Fibroblast of villous mesenchyme (primary cell): ENCODE measurements at regions not wholly inside any gene's neighbourhood (a gene's known extent, or its start where the extent isn't known, plus 50 kb on each side); places are given as distances from the start of the nearest gene placed in this dataset. TPM values are rescaled to one million over a fixed set of nuclear protein-coding genes. Genes with fewer than 3 reads are reported as not detected.

Source experiments
- DNase-seq: peaks from one replicate; pipeline ENCODE4 v3.0.0-alpha.2; 2010; ENCODE audit warnings: low read depth
- H3K4me3 ChIP-seq: 2 replicates; pipeline ENCODE4 v1.5.1; 2011; ENCODE audit warnings: low read depth, mild to moderate bottlenecking, low read length
- small RNA-seq: library from RNA; depleted of rRNA; stranded (forward); fragments of <200 nt; gene quantifications from one replicate; pipeline ENCODE3, GENCODE V24; 2012
- TF ChIP-seq, protein P1 (sequence below): IDR thresholded peaks from 2 replicates; pipeline ENCODE4 v1.5.1; 2012; ENCODE audit warnings: low read depth, mild to moderate bottlenecking, low read length; ENCODE audit not compliant: insufficient read depth

DNA sequence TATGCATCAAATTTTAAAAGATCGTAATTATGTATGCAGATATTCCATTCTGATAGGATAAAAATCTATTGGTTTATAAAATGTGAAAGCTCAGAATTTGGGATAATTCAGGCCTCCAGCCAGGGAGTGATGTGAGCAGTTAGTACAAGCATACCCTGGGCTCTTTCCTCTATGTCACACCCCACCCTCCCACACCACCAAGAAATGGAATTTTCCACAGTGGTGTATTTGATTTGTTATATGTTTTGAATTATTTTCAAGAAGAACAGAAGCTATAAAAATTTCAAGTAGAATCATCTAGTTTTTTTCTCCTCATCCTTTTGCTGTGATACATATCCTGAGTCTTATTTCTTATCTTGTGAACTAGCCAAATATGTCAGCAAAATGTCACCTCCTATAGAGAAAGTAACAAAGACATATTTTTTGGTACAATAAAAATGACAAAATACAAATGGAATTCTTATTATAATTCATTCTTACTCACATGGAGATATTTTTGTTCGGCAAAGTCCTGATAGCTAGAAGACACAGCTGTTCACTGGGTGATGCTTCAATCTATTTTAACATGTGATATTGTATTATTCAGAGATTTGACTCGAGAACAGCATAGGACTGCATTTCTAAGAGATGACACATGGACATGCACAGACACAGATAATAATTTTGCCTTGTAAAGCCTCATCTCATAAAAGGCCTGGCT is 61.2 kb upstream of the FRY start:
- no peak overlapping the region for H3K4me3 ChIP-seq

DNA sequence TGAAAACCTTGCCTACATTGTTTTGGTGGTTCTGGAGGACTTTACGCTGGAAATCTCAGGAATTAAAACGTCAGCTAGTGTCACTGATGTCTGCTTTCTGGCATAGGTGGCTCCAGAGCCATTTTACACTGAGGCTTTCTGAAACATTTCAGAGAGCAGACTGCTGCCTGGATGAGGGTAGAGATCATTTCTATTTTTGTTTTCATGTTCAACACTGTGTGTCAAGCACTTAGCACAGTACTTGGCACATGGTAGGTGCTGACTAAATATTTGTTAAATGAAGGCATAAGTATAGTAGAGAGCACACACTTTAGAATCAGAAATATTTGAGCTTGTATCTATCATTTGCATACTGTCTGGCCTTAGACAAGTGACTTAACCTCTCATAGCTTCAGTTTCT is 59.1 kb upstream of the FRY start:
- TF ChIP-seq, protein P1, sequence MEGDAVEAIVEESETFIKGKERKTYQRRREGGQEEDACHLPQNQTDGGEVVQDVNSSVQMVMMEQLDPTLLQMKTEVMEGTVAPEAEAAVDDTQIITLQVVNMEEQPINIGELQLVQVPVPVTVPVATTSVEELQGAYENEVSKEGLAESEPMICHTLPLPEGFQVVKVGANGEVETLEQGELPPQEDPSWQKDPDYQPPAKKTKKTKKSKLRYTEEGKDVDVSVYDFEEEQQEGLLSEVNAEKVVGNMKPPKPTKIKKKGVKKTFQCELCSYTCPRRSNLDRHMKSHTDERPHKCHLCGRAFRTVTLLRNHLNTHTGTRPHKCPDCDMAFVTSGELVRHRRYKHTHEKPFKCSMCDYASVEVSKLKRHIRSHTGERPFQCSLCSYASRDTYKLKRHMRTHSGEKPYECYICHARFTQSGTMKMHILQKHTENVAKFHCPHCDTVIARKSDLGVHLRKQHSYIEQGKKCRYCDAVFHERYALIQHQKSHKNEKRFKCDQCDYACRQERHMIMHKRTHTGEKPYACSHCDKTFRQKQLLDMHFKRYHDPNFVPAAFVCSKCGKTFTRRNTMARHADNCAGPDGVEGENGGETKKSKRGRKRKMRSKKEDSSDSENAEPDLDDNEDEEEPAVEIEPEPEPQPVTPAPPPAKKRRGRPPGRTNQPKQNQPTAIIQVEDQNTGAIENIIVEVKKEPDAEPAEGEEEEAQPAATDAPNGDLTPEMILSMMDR: no peak
- H3K4me3 ChIP-seq: no peak overlapping the region
- no peak for DNase-seq

More for the DNA sequence above, 61.2 kb upstream of the FRY start:
- peak; percentile 49 for DNase-seq
- TF ChIP-seq, protein P1: no peak

DNA sequence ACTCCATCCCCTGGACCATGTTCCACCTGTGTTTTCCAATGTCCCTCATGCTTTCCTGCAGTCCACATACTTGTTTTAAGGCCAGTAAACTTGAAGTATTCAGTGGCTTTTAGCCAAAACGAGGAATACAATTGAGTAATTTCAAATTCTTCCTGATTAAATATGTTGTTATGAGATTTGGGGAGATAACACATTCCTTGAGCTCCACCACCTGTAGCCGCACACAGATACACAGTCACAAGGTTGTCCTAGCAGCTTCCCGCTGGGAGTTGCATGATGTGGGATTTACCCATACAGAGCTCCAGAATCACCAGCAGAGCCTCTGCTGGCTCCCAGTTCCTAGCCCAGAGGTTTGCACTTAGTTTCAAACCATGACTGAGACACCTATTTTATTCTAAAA is 53.6 kb upstream of the FRY start:
- DNase-seq: no peak
- TF ChIP-seq, protein P1: no peak
- no peak overlapping the region for H3K4me3 ChIP-seq

DNA sequence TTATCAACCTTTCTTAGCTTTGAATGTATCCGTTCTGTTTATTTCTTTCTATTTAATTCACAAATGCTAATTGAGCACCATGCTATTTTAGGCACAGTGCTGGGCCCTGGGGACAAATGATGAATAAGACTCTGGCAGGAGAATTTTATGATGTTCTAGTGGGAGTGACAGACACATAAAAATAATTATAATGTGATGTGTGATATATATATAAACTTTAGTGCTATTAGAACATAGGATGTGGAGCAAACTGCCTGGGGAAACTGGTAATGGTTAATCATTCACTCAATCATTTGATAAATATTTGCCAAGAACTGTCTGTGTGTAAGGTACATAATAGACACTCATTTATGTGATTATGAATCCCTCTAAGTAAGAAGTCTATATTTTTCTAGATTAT is 50.7 kb upstream of the FRY start:
- DNase-seq: no peak
- H3K4me3 ChIP-seq: no peak overlapping the region
- TF ChIP-seq, protein P1: no peak

Small RNAs in the stretch of these regions (small RNA-seq; reads per million reads assigned to genes)
- not detected for gene RF00017
